ENCODE measurements at regions not wholly inside any gene's neighbourhood (a gene's known extent, or its start where the extent isn't known, plus 50 kb on each side); places are given as distances from the start of the nearest gene placed in this dataset.

DNA sequence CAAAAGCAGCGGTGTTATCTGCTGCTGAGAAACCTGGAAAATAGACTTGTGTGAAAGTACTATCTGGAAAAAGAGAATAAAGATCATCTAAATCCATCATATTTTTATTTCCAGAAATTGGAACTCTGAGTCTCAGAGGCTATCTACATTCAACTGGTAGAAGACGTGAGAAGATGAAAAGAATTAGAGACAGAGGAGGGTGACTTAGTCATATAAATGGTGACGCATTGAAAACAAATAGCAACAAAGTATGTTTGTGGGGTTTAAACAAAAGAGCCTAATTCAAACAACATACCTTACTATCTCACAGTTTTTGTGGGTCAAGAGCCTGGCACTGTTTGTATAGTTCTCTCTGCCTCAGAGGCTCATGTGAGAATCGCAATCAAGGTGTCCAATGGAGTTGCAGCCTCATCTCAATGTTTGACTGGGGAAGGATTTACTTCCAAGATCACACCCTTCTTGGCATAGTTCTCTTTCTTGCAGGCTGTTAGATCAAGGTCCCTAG lies 757.1 kb upstream of the SLC35B3 start:
- Histone ChIP-seq H3K27ac (ENCODE audit: low read depth in 1 of 2, low read length in 2 of 2) (no peak overlapping the region), H3K4me1 (ENCODE audit: control insufficient read depth in 1 of 2, insufficient read depth in 2 of 2, low read length in 2 of 2) (no peaks in the 10 kb centered on the region), H3K9ac (ENCODE audit: insufficient read depth, low read length, poor library complexity, severe bottlenecking) (no peak overlapping the region), H3K27me3 (ENCODE audit: control insufficient read depth in 2 of 2, insufficient read depth in 2 of 2, low read length in 2 of 2) (no peaks in the 10 kb centered on the region), H3K4me3 (replicated peaks in 1 of 3; ENCODE audit: low read depth in 2 of 3, low read length in 3 of 3) (no peak overlapping the region), H3K79me2 (ENCODE audit: insufficient read depth, low read length) (no peaks in the 10 kb centered on the region), H2AFZ (ENCODE audit: insufficient read depth, low read depth, low read length, poor library complexity, severe bottlenecking) (no peak overlapping the region), H3K4me2 (replicated peaks; ENCODE audit: extremely low read depth, low read length, poor library complexity, severe bottlenecking) (no peak overlapping the region), H3K9me3 (replicated peaks in 1 of 2; ENCODE audit: control insufficient read depth in 1 of 2, insufficient read depth in 1 of 2, low read length in 2 of 2) (no peaks in the 10 kb centered on the region), H4K20me1 (ENCODE audit: insufficient read depth, low read length) (no peaks in the 10 kb centered on the region), H3K36me3 (replicated peaks in 1 of 2; ENCODE audit: control insufficient read depth in 1 of 2, insufficient read depth in 2 of 2, low read length in 2 of 2) (no peaks in the 10 kb centered on the region)
- H3K36me3 Mint-ChIP-seq: no peaks in the 10 kb centered on the region
- no peak overlapping the region for H3K4me3 Mint-ChIP-seq
- WGBS (ENCODE audit: insufficient coverage): 100% methylated on average over 1 of the region's 4 CpGs
- no peak overlapping the region for H3K27ac Mint-ChIP-seq
- H3K4me1 Mint-ChIP-seq: no peaks in the 10 kb centered on the region
- H3K9me3 Mint-ChIP-seq: peaks cover 0 to 2% (median 0%) of the 10 kb centered on the region in 7 donors
- intact Hi-C loops (cut with micrococcal nuclease): no loop called here
- DNase-seq: no peak
- peaks cover 0 to 2% (median 0%) of the 10 kb centered on the region in 3 donors for H3K27me3 Mint-ChIP-seq (ENCODE audit: low read depth in 3 of 3)
- TF ChIP-seq, protein P1, sequence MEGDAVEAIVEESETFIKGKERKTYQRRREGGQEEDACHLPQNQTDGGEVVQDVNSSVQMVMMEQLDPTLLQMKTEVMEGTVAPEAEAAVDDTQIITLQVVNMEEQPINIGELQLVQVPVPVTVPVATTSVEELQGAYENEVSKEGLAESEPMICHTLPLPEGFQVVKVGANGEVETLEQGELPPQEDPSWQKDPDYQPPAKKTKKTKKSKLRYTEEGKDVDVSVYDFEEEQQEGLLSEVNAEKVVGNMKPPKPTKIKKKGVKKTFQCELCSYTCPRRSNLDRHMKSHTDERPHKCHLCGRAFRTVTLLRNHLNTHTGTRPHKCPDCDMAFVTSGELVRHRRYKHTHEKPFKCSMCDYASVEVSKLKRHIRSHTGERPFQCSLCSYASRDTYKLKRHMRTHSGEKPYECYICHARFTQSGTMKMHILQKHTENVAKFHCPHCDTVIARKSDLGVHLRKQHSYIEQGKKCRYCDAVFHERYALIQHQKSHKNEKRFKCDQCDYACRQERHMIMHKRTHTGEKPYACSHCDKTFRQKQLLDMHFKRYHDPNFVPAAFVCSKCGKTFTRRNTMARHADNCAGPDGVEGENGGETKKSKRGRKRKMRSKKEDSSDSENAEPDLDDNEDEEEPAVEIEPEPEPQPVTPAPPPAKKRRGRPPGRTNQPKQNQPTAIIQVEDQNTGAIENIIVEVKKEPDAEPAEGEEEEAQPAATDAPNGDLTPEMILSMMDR (IDR thresholded peaks at IDR 0.05): no peak

DNA sequence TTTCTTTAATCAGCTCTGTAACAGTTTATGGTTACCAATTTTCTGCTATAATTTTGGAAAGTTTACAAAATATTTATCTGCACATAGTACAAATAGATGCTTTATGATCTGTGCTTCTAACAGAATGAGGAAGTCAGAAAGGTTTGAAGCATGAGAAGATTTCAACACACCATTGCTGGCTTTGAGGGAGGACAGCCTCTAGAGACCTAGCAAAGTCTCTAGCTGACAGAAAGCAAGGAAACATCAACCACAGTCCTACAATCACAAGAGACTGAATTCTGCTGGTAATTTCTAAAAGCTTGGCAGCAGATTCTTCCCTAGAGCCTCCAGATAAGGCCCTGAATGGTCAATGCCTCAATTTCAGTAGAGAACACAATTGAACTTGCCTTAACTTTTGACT lies 750.8 kb upstream of the SLC35B3 start:
- intact Hi-C loops (cut with micrococcal nuclease): no loop called here
- Histone ChIP-seq H3K9me3 (replicated peaks in 1 of 2; ENCODE audit: control insufficient read depth in 1 of 2, insufficient read depth in 1 of 2, low read length in 2 of 2) (no peaks in the 10 kb centered on the region), H3K4me2 (replicated peaks; ENCODE audit: extremely low read depth, low read length, poor library complexity, severe bottlenecking) (no peak overlapping the region), H3K36me3 (replicated peaks in 1 of 2; ENCODE audit: control insufficient read depth in 1 of 2, insufficient read depth in 2 of 2, low read length in 2 of 2) (no peaks in the 10 kb centered on the region), H2AFZ (ENCODE audit: insufficient read depth, low read depth, low read length, poor library complexity, severe bottlenecking) (no peak overlapping the region), H4K20me1 (ENCODE audit: insufficient read depth, low read length) (no peaks in the 10 kb centered on the region), H3K9ac (ENCODE audit: insufficient read depth, low read length, poor library complexity, severe bottlenecking) (no peak overlapping the region), H3K27ac (ENCODE audit: low read depth in 1 of 2, low read length in 2 of 2) (no peak overlapping the region), H3K79me2 (ENCODE audit: insufficient read depth, low read length) (no peaks in the 10 kb centered on the region), H3K4me1 (ENCODE audit: control insufficient read depth in 1 of 2, insufficient read depth in 2 of 2, low read length in 2 of 2) (no peaks in the 10 kb centered on the region), H3K4me3 (replicated peaks in 1 of 3; ENCODE audit: low read depth in 2 of 3, low read length in 3 of 3) (no peak overlapping the region), H3K27me3 (ENCODE audit: control insufficient read depth in 2 of 2, insufficient read depth in 2 of 2, low read length in 2 of 2) (no peaks in the 10 kb centered on the region)
- Mint-ChIP-seq H3K4me1 (no peaks in the 10 kb centered on the region), H3K27me3 (ENCODE audit: low read depth in 3 of 3) (no peaks in the 10 kb centered on the region), H3K36me3 (no peaks in the 10 kb centered on the region), H3K27ac (no peak overlapping the region), H3K9me3 (peaks cover 0 to 3% (median 0%) of the 10 kb centered on the region in 7 donors), H3K4me3 (no peak overlapping the region)
- DNase-seq: no peak
- TF ChIP-seq, protein P1 (IDR thresholded peaks at IDR 0.05): no peak
